ENCODE measurements at regions not wholly inside any gene's neighbourhood (a gene's known extent, or its start where the extent isn't known, plus 50 kb on each side); places are given as distances from the start of the nearest gene placed in this dataset.

DNA sequence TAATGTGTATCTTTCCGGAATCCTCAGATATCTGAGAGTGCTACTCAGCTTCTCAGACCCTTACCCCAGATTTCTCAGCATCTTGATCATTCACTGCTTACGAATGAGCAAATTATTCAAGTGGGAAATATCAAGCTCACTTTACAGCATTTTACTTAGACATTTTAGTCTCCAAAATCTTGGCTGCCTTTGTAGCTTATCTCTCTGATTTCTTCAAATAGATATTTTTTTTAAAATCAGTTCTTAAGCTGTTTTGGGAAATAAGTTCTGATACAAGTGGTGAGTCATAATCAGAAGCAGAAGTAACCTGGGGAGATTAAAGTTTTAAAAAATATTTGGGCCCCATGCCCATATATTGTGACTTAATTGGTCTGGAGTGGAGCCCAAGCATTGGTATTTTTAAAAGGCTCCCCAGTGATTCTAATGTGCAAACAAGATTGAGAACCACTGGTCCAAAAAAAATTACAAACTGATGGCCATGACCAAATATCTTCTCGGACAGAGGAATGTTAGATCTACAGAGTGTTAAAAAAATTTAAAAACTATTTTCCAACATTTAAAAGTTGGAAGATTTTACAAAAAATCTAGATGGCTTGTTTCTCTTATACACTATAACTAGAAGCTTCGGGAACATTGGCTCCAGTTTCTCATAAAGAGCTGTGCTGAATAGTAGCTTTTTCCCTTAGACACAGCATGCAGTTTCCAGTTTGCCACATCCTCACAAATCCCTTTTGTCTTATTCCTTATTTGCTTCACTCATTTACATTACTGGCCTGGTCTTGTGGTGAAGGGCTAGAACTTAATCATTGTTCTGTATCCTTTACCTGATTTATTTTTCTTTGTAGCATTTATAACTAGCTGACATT lies 87.8 kb upstream of the BMAL1 start (continued):
- TF ChIP-seq, protein P1, sequence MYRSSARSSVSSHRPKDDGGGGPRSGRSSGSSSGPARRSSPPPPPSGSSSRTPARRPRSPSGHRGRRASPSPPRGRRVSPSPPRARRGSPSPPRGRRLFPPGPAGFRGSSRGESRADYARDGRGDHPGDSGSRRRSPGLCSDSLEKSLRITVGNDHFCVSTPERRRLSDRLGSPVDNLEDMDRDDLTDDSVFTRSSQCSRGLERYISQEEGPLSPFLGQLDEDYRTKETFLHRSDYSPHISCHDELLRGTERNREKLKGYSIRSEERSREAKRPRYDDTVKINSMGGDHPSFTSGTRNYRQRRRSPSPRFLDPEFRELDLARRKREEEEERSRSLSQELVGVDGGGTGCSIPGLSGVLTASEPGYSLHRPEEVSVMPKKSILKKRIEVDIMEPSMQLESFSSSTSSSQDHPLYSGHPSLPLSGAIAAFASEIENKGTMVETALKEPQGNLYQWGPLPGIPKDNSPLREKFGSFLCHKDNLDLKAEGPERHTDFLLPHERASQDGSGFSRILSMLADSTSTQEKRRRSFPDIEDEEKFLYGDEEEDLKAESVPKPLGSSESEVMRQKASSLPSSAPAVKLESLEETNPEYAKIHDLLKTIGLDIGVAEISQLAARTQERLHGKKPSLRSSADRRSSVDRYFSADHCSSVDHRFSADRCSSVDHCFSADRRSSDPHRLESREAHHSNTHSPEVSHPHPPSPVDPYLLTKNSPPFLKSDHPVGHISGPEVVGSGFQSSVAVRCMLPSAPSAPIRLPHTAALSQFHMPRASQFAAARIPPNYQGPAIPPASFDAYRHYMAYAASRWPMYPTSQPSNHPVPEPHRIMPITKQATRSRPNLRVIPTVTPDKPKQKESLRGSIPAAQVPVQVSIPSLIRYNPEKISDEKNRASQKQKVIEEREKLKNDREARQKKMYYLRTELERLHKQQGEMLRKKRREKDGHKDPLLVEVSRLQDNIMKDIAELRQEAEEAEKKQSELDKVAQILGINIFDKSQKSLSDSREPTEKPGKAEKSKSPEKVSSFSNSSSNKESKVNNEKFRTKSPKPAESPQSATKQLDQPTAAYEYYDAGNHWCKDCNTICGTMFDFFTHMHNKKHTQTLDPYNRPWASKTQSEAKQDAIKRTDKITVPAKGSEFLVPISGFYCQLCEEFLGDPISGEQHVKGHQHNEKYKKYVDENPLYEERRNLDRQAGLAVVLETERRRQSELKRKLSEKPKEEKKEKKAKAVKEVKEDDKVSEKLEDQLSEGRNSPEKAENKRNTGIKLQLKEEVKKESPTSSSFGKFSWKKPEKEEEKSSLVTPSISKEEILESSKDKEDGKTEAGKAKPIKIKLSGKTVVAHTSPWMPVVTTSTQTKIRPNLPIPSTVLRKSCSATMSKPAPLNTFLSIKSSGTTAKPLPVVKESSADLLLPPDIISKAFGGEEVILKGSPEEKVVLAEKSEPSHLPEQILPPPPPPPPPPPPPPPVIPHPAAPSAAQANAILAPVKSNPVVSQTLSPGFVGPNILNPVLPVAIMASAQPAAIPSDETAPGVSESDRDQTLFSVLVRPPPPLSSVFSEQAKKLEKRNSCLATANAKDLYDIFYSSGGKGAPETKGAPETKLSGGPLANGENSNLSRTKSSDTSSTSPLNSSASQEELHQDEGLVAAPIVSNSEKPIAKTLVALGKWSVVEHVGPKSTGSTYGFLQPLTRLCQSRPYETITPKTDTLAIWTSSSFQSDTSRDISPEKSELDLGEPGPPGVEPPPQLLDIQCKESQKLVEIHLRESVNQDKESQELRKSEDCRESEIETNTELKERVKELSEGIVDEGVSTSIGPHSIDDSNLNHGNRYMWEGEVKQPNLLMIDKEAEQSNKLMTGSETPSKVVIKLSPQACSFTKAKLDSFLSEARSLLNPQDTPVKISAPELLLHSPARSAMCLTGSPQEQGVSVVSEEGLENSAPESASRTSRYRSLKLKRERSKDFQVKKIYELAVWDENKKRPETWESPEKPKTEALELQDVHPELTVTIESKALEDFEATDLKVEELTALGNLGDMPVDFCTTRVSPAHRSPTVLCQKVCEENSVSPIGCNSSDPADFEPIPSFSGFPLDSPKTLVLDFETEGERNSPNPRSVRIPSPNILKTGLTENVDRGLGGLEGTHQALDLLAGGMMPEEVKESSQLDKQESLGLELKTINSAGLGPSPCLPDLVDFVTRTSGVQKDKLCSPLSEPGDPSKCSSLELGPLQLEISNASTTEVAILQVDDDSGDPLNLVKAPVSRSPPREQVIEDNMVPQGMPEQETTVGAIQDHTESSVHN (IDR thresholded peaks at IDR 0.05; ENCODE audit: borderline replicate concordance in 1 of 2, low read depth in 1 of 2) = no peak
